GM19035 (cell line): ENCODE measurements at regions not wholly inside any gene's neighbourhood (a gene's known extent, or its start where the extent isn't known, plus 50 kb on each side); places are given as distances from the start of the nearest gene placed in this dataset.

Experiments
- ATAC-seq: cut with Tn5 transposase; IDR thresholded peaks from one replicate; pipeline ENCODE4 v1.9.1; 2021; ENCODE audit not compliant: unreplicated experiment

GRCh38 chr9:14399756-14400657, 86.1 kb upstream of the NFIB start:
- no peak for ATAC-seq

- ATAC-seq: no peak
These were observed 84.5 kb upstream of the NFIB start for GRCh38 chr9:14398473-14398872.

GRCh38 chr9:14396171-14396570, 82.2 kb upstream of the NFIB start:
- ATAC-seq: no peak

- no peak for ATAC-seq
These were observed 81.6 kb upstream of the NFIB start for GRCh38 chr9:14395317-14396082.

GRCh38 chr9:14393418-14393817, 79.5 kb upstream of the NFIB start:
- no peak for ATAC-seq

GRCh38 chr9:14391620-14392019, 77.7 kb upstream of the NFIB start:
- ATAC-seq: no peak

- no peak for ATAC-seq
These were observed 75.7 kb upstream of the NFIB start for GRCh38 chr9:14389657-14390056.

GRCh38 chr9:14389146-14389545, 75.2 kb upstream of the NFIB start:
- ATAC-seq: no peak

GRCh38 chr9:14383773-14384172, 69.8 kb upstream of the NFIB start:
- ATAC-seq: no peak

- no peak for ATAC-seq
These were observed 69.4 kb upstream of the NFIB start for GRCh38 chr9:14383294-14383693.

- ATAC-seq: no peak
These were observed 66.3 kb upstream of the NFIB start for GRCh38 chr9:14380061-14380836.

GRCh38 chr9:14379280-14379679, 65.3 kb upstream of the NFIB start:
- no peak for ATAC-seq

- ATAC-seq: no peak
These were observed 59.8 kb upstream of the NFIB start for GRCh38 chr9:14373706-14374105.

GRCh38 chr9:14373336-14373666, 59.4 kb upstream of the NFIB start:
- no peak for ATAC-seq

GRCh38 chr9:14372437-14373335, 58.7 kb upstream of the NFIB start:
- ATAC-seq: no peak

GRCh38 chr9:14369011-14369410, 55.1 kb upstream of the NFIB start:
- no peak for ATAC-seq

GRCh38 chr9:14366076-14366475, 52.1 kb upstream of the NFIB start:
- no peak for ATAC-seq

GRCh38 chr9:14365670-14366069, 51.7 kb upstream of the NFIB start:
- no peak for ATAC-seq
